Upper lobe of left lung (tissue), 4 donors: ENCODE measurements at regions not wholly inside any gene's neighbourhood (a gene's known extent, or its start where the extent isn't known, plus 50 kb on each side); places are given as distances from the start of the nearest gene placed in this dataset.

ENCODE experiments used
- POLR2AphosphoS5 ChIP-seq, 2 donors: sonication (generic); formaldehyde crosslinking; IDR thresholded peaks; one replicate each; pipeline ENCODE4 v1.5.1; 2017; ENCODE audit warnings: antibody characterized with exemption in 2 of 2
- TF ChIP-seq, protein P1 (sequence below), 6 experiments: fragments of 450-650 bp in 4 of 6; fragments of 200-600 bp in 2 of 6; sonication (generic) in 2 of 6; IDR thresholded peaks; one replicate each; pipeline ENCODE4 v1.5.1; 2016 to 2019; ENCODE audit warnings: antibody characterized with exemption in 6 of 6

DNA sequence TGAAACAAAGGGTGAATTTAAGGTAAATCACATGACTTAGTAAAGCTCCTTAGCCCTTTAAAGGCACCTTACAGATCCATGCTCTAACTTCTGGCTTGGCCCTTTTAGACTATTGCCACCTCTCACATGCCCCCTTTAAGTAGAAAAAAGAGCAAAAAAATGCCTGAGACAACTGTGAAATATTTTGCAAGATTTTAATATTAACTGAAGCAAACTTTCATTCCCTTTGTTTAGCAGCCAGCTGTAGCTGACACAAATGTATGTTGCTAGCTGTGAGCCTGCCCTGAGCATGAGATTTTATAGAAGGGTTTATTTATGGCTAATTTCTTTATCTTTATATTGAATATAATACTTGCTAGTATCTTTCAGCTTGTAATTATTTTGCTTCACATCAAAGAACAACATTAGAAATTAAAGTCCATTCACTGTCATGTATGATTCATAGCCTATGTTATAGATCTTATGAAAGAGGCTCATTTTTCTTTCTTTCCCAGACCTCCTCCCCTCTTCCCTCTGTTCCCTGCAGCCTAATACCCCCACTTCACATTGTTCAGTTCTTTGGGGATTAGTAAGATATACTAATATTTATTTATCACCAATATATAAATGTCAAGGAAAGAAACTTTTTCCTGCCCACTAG lies 637.2 kb upstream of the ZEB2 start:
- TF ChIP-seq, protein P1, sequence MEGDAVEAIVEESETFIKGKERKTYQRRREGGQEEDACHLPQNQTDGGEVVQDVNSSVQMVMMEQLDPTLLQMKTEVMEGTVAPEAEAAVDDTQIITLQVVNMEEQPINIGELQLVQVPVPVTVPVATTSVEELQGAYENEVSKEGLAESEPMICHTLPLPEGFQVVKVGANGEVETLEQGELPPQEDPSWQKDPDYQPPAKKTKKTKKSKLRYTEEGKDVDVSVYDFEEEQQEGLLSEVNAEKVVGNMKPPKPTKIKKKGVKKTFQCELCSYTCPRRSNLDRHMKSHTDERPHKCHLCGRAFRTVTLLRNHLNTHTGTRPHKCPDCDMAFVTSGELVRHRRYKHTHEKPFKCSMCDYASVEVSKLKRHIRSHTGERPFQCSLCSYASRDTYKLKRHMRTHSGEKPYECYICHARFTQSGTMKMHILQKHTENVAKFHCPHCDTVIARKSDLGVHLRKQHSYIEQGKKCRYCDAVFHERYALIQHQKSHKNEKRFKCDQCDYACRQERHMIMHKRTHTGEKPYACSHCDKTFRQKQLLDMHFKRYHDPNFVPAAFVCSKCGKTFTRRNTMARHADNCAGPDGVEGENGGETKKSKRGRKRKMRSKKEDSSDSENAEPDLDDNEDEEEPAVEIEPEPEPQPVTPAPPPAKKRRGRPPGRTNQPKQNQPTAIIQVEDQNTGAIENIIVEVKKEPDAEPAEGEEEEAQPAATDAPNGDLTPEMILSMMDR (IDR thresholded peaks at IDR 0.05) = no peak
- TF ChIP-seq POLR2AphosphoS5 (IDR thresholded peaks at IDR 0.05) = no peak
